Nephron progenitor cell (in vitro differentiated cells): ENCODE measurements at regions not wholly inside any gene's neighbourhood (a gene's known extent, or its start where the extent isn't known, plus 50 kb on each side); places are given as distances from the start of the nearest gene placed in this dataset.

Experiments
- DNase-seq: peaks from one replicate; pipeline ENCODE4 v3.0.0; 2021
- H3K27ac Mint-ChIP-seq: 2 replicates; pipeline ENCODE4 v1.8.0; 2021; ENCODE audit warnings: mild to moderate bottlenecking, moderate library complexity, mixed read lengths
- H3K27me3 Mint-ChIP-seq: 2 replicates; pipeline ENCODE4 v1.8.0; 2021; ENCODE audit warnings: mild to moderate bottlenecking, low read depth, mixed read lengths; ENCODE audit not compliant: poor library complexity
- H3K36me3 Mint-ChIP-seq: 2 replicates; pipeline ENCODE4 v1.8.0; 2021; ENCODE audit warnings: low read depth, mixed read lengths
- H3K4me1 Mint-ChIP-seq: 2 replicates; pipeline ENCODE4 v1.8.0; 2021; ENCODE audit warnings: mixed read lengths
- H3K4me3 Mint-ChIP-seq: 2 replicates; pipeline ENCODE4 v1.8.0; 2021; ENCODE audit warnings: mild to moderate bottlenecking, moderate library complexity, mixed read lengths
- H3K9me3 Mint-ChIP-seq: 2 replicates; pipeline ENCODE4 v1.8.0; 2021; ENCODE audit warnings: mild to moderate bottlenecking, moderate library complexity, mixed read lengths
- TF ChIP-seq, protein P1 (sequence below): fragments of 200-600 bp; sonication (generic); IDR thresholded peaks from 2 replicates; pipeline ENCODE4 v1.5.0; 2021; ENCODE audit warnings: antibody characterized with exemption

DNA sequence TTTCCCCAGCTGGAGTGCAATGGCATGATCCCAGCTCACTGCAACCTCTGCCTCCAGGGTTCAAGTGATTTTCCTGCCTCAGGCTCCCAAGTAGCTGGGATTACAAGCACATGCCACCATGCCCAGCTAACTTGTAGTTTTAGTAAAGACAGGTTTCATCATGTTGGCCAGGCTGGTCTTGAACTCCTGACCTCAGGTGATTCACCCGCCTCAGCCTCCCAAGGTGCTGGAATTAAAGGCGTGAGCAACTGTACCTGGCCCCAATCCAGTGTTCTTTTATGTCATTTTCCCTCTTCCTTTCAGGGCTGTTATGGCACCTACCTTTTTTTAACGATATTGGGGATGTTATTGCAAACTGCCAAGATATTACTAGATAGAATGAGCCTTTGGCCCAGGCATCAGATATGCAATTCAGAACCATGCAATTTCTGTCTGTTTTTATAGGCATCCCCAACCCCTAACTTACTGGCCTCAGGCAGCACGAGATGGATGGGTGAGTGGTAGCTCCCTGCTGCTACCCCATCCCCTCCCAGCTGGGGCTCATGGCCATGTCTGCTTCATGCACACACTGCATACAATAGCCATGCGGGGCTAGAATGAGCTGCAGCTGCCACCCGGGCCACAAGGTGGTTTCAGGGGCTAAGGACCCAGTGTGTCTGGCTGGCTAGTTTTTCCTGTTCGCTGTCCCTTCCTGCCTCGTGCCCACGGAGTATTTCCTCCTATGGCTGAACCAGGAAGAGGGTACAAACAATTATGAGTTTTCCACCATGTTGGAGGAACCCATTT, 1080.1 kb upstream of the SORCS1 start:
- peaks cover 34% of the 10 kb centered on the region for H3K9me3 Mint-ChIP-seq
- no peaks in the 10 kb centered on the region for H3K27me3 Mint-ChIP-seq

DNA sequence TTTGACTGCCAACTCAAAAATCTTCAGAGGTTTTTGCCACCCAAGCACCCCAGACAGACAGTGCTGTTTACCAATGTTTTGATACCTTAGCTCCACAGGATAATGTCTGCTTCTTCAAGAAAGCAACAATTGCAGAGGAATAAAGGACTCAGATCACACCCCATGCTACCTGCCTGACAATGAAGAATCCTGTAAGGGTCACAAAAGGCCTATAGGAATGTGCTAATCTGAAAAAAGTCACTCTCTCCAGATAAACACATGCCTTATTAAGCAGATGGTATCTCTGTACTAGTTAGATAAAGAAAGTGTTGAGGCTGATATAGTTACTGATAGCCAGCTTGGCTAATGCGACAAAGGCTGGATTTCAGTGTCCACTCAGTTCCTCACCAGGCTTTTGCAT, 1076.7 kb upstream of the SORCS1 start:
- DNase-seq, result no peak

More for the DNA sequence above, 1080.1 kb upstream of the SORCS1 start:
- no peak overlapping the region for H3K4me3 Mint-ChIP-seq
- TF ChIP-seq, protein P1, sequence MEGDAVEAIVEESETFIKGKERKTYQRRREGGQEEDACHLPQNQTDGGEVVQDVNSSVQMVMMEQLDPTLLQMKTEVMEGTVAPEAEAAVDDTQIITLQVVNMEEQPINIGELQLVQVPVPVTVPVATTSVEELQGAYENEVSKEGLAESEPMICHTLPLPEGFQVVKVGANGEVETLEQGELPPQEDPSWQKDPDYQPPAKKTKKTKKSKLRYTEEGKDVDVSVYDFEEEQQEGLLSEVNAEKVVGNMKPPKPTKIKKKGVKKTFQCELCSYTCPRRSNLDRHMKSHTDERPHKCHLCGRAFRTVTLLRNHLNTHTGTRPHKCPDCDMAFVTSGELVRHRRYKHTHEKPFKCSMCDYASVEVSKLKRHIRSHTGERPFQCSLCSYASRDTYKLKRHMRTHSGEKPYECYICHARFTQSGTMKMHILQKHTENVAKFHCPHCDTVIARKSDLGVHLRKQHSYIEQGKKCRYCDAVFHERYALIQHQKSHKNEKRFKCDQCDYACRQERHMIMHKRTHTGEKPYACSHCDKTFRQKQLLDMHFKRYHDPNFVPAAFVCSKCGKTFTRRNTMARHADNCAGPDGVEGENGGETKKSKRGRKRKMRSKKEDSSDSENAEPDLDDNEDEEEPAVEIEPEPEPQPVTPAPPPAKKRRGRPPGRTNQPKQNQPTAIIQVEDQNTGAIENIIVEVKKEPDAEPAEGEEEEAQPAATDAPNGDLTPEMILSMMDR, result no peak
- no peak for DNase-seq
- no peaks in the 10 kb centered on the region for H3K4me1 Mint-ChIP-seq
- no peak overlapping the region for H3K27ac Mint-ChIP-seq
- H3K36me3 Mint-ChIP-seq, result no peaks in the 10 kb centered on the region

DNA sequence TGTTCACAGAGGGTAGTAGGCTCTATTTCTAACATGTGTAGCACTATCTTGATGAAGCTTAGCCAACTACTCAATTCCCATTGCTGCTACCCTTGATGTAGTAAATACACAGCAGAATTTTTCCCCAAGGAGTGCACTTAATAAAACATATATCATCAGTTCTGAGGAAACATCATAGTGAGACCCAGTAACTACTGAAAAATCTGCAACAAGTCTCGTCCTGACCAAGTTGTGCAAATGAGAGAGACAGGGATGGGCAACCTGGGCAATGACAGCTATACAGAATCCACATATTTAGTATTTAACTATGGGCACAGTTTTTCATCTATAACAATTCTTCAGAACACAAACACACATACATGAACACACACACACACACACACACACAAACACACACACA, 1073.8 kb upstream of the SORCS1 start:
- no peak for DNase-seq
- Mint-ChIP-seq H3K9me3 (peaks cover 3% of the 10 kb centered on the region), H3K36me3 (no peaks in the 10 kb centered on the region), H3K27me3 (no peaks in the 10 kb centered on the region), H3K4me3 (no peak overlapping the region), H3K4me1 (no peaks in the 10 kb centered on the region), H3K27ac (no peak overlapping the region)
- TF ChIP-seq, protein P1, result no peak

More for the DNA sequence above, 1076.7 kb upstream of the SORCS1 start:
- TF ChIP-seq, protein P1, result no peak
- H3K4me1 Mint-ChIP-seq, result no peaks in the 10 kb centered on the region
- no peak overlapping the region for H3K27ac Mint-ChIP-seq
- H3K4me3 Mint-ChIP-seq, result no peak overlapping the region
- H3K27me3 Mint-ChIP-seq, result no peaks in the 10 kb centered on the region
- H3K36me3 Mint-ChIP-seq, result no peaks in the 10 kb centered on the region
- peaks cover 13% of the 10 kb centered on the region for H3K9me3 Mint-ChIP-seq

DNA sequence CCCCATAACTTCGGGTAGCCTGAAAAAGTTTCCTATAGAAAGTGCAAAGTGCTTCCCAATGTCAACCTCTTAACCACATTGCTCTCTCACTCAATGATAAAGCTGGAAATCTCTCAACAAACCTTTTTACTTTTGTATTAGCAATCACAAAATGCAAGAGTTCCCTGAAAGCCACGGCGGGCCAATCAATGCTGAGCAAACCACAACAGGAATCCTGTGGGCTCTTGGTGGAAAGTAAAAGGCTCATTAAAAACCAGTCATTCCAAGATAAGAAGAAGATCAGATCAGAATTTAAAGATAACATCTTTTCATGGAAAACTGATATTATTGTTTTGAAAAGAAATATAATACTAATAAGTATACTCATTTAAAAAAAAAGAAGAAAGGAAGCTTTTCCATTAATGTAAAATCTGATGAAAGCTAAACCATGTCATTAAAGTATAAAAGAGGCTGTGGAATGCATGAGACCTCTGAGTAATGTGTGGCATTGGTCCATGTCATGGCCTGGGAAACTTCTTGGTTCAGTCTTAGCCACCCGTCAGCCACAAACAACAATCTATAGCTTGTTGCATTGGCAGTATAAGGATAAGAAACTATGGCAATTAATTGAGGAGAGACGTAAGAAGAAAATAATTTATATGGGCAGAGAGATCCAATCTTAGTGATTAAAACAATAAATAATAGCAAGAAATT, 1066.1 kb upstream of the SORCS1 start:
- no peak overlapping the region for H3K27ac Mint-ChIP-seq
- peaks cover 2% of the 10 kb centered on the region for H3K27me3 Mint-ChIP-seq
- H3K4me1 Mint-ChIP-seq, result no peaks in the 10 kb centered on the region
- DNase-seq, result no peak
- H3K36me3 Mint-ChIP-seq, result no peaks in the 10 kb centered on the region
- H3K4me3 Mint-ChIP-seq, result no peak overlapping the region
- TF ChIP-seq, protein P1, result no peak
- H3K9me3 Mint-ChIP-seq, result no peaks in the 10 kb centered on the region

DNA sequence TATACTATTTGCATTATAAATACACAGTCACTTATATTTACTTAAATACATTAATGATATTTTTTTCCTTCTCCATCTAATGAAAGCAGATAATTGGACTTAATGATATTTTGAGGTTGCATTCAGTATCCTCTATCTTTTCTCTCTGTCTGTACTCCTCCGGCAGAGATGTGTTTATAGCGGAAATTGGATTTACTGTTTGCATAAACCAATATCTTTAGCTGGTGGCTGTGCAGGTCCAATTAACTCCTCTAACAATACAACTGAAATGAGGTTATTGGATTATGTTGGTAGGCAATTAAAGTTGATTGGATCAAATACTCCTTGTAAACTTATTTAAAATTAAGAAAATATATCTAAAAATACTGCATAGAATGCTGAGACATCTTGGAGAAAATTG, 1044.2 kb upstream of the SORCS1 start:
- H3K27ac Mint-ChIP-seq, result no peak overlapping the region
- no peak for DNase-seq
- H3K9me3 Mint-ChIP-seq, result peaks cover 11% of the 10 kb centered on the region
- H3K4me3 Mint-ChIP-seq, result no peak overlapping the region
- TF ChIP-seq, protein P1, result no peak
- no peaks in the 10 kb centered on the region for H3K36me3 Mint-ChIP-seq
- peaks cover 2% of the 10 kb centered on the region for H3K27me3 Mint-ChIP-seq
- no peaks in the 10 kb centered on the region for H3K4me1 Mint-ChIP-seq
